Loucy (cell line): ENCODE measurements at regions not wholly inside any gene's neighbourhood (a gene's known extent, or its start where the extent isn't known, plus 50 kb on each side); places are given as distances from the start of the nearest gene placed in this dataset.

Experiments used
- CTCF ChIP-seq: fragments of 200-600 bp; sonication (generic); conservative IDR thresholded peaks from 2 replicates; pipeline ENCODE4 v1.5.1; 2014; ENCODE audit warnings: mild to moderate bottlenecking, antibody characterized with exemption, low read length
- EZH2phosphoT487 ChIP-seq: fragments of 200-600 bp; IDR thresholded peaks from 2 replicates; pipeline ENCODE4 v1.6.1; 2018; ENCODE audit warnings: antibody characterized with exemption, mild to moderate bottlenecking, moderate library complexity, borderline replicate concordance

GRCh38 chr6:11341303-11341702, 108.8 kb upstream of the NEDD9 start:
- TF ChIP-seq CTCF (no peak), EZH2phosphoT487 (no peak)
